ENCODE measurements at regions not wholly inside any gene's neighbourhood (a gene's known extent, or its start where the extent isn't known, plus 50 kb on each side); places are given as distances from the start of the nearest gene placed in this dataset.

- no peak for DNase-seq (ENCODE audit: low read depth)
Observed at GRCh38 chr1:17877316-17877715, 122.2 kb downstream of the ACTL8 start.

GRCh38 chr1:17877896-17878295 is 122.8 kb downstream of the ACTL8 start:
- no peak for DNase-seq (ENCODE audit: low read depth)

- peak; percentile 84 for DNase-seq (ENCODE audit: low read depth)
Observed at GRCh38 chr1:17878837-17879236, 123.7 kb downstream of the ACTL8 start.

GRCh38 chr1:17880449-17880848 is 125.3 kb downstream of the ACTL8 start:
- no peak for DNase-seq (ENCODE audit: low read depth)

GRCh38 chr1:17881761-17882160 is 126.6 kb downstream of the ACTL8 start:
- DNase-seq (ENCODE audit: low read depth), result no peak

- DNase-seq (ENCODE audit: low read depth), result no peak
Observed at GRCh38 chr1:17883136-17883535, 128.0 kb downstream of the ACTL8 start.

- no peak for DNase-seq (ENCODE audit: low read depth)
Observed at GRCh38 chr1:17883662-17884395, 128.7 kb downstream of the ACTL8 start.

GRCh38 chr1:17885663-17886320 is 130.7 kb downstream of the ACTL8 start:
- no peak for DNase-seq (ENCODE audit: low read depth)

- no peak for DNase-seq (ENCODE audit: low read depth)
Observed at GRCh38 chr1:17886386-17886785, 131.3 kb downstream of the ACTL8 start.

GRCh38 chr1:17886838-17887441 is 131.8 kb downstream of the ACTL8 start:
- no peak for DNase-seq (ENCODE audit: low read depth)

- DNase-seq (ENCODE audit: low read depth), result no peak
Observed at GRCh38 chr1:17887661-17888371, 132.7 kb downstream of the ACTL8 start.

GRCh38 chr1:17890056-17890814 is 135.1 kb downstream of the ACTL8 start:
- DNase-seq (ENCODE audit: low read depth), result no peak

GRCh38 chr1:17890815-17891191 is 135.7 kb downstream of the ACTL8 start:
- no peak for DNase-seq (ENCODE audit: low read depth)

- no peak for DNase-seq (ENCODE audit: low read depth)
Observed at GRCh38 chr1:17891205-17892110, 136.3 kb downstream of the ACTL8 start.

- DNase-seq (ENCODE audit: low read depth), result no peak
Observed at GRCh38 chr1:17892225-17892624, 137.1 kb downstream of the ACTL8 start.

- no peak for DNase-seq (ENCODE audit: low read depth)
Observed at GRCh38 chr1:17892851-17893250, 137.7 kb downstream of the ACTL8 start.

- DNase-seq (ENCODE audit: low read depth), result no peak
Observed at GRCh38 chr1:17893891-17894631, 138.9 kb downstream of the ACTL8 start.

GRCh38 chr1:17895401-17895800 is 140.3 kb downstream of the ACTL8 start:
- DNase-seq (ENCODE audit: low read depth), result no peak

GRCh38 chr1:17895986-17896385 is 140.9 kb downstream of the ACTL8 start:
- no peak for DNase-seq (ENCODE audit: low read depth)

GRCh38 chr1:17903386-17903785 is 148.3 kb downstream of the ACTL8 start:
- DNase-seq (ENCODE audit: low read depth), result no peak
